Thyroid gland (tissue), 4 donors: ENCODE measurements at regions not wholly inside any gene's neighbourhood (a gene's known extent, or its start where the extent isn't known, plus 50 kb on each side); places are given as distances from the start of the nearest gene placed in this dataset.
"Not testable (repeated sequence)": the region's sequence is repeated elsewhere in the genome, so short reads cannot be mapped to it uniquely, and the experiment has no call there.

Experiments
- DNase-seq, 2 donors: peaks; one replicate each; pipeline ENCODE4 v3.0.0-alpha.2; 2019
- H3K27ac ChIP-seq, 3 donors: fragments of 200-600 bp; sonication (generic); 1 replicate in 2 of 3; 2 replicates in 1 of 3; pipeline ENCODE4 v1.5.1; 2016 to 2019; ENCODE audit warnings: mild to moderate bottlenecking in 1 of 3, moderate library complexity in 1 of 3
- H3K27me3 ChIP-seq: fragments of 200-600 bp; sonication (generic); one replicate; pipeline ENCODE4 v1.5.1; 2019
- H3K36me3 ChIP-seq, 2 donors: fragments of 200-600 bp; sonication (generic); one replicate each; pipeline ENCODE4 v1.5.1; 2016 to 2019
- H3K4me1 ChIP-seq, 2 donors: fragments of 200-600 bp; sonication (generic); one replicate each; pipeline ENCODE4 v1.5.1; 2017 to 2019
- H3K4me3 ChIP-seq, 3 donors: fragments of 200-600 bp; sonication (generic); replicated peaks in 1 of 3; 1 replicate in 2 of 3; 2 replicates in 1 of 3; pipeline ENCODE4 v1.5.1; 2016; ENCODE audit warnings: mild to moderate bottlenecking in 1 of 3
- H3K9me3 ChIP-seq: fragments of 200-600 bp; sonication (generic); one replicate; pipeline ENCODE4 v1.5.1; 2017
- CTCF ChIP-seq, 6 experiments: fragments of 200-600 bp in 3 of 6; fragments of 450-650 bp in 3 of 6; sonication (generic) in 3 of 6; IDR thresholded peaks; one replicate each; pipeline ENCODE4 v1.5.1; 2016 to 2019; ENCODE audit warnings: antibody characterized with exemption in 6 of 6, mild to moderate bottlenecking in 2 of 6, inconsistent platforms in 1 of 6, moderate library complexity in 1 of 6
- POLR2A ChIP-seq, 2 donors: fragments of 450-650 bp; IDR thresholded peaks; one replicate each; pipeline ENCODE4 v1.6.1; 2017; ENCODE audit warnings: antibody characterized with exemption in 2 of 2, mild to moderate bottlenecking in 2 of 2, moderate library complexity in 1 of 2
- WGBS, 2 donors: methylation state at CpG; one replicate each; pipeline ENCODE4 v1.1.5; 2017; 5-methylcytosine and 5-hydroxymethylcytosine counted together
- intact Hi-C: fragments of 100-400 bp; cut with DNase I; formaldehyde crosslinking; loops from one replicate; pipeline ENCODE4 v1.15.1; 2023

- H3K4me3 ChIP-seq, H3K27ac ChIP-seq, intact Hi-C loops, DNase-seq, H3K9me3 ChIP-seq, H3K36me3 ChIP-seq, H3K27me3 ChIP-seq, H3K4me1 ChIP-seq: not testable (repeated sequence)
- WGBS, 2 donors, result 86 to 87% methylated on average over 19 of the region's 19 CpGs
Measured at GRCh38 chr2:89766141-89766990, 1074.9 kb downstream of the RPIA start.

GRCh38 chr2:89767058-89767457 lies 1075.6 kb downstream of the RPIA start:
- not testable (repeated sequence) for H3K27me3 ChIP-seq

GRCh38 chr2:89767572-89768435 lies 1076.3 kb downstream of the RPIA start:
- no peaks in the 10 kb centered on the region for H3K4me1 ChIP-seq
- no peaks in the 10 kb centered on the region for H3K9me3 ChIP-seq
- no peak for TF ChIP-seq CTCF (IDR thresholded peaks at IDR 0.05)
- no peak for TF ChIP-seq POLR2A (IDR thresholded peaks at IDR 0.05)
- H3K4me3 ChIP-seq, result no peak overlapping the region
- intact Hi-C loops, result no loop called here
- no peak overlapping the region for H3K27ac ChIP-seq
- H3K27me3 ChIP-seq, result no peaks in the 10 kb centered on the region
- no peak for DNase-seq
- 10 to 16% methylated on average over 59 to 60 of the region's 60 CpGs for WGBS, 2 donors
- no peaks in the 10 kb centered on the region for H3K36me3 ChIP-seq

More at GRCh38 chr2:89767058-89767457, 1075.6 kb downstream of the RPIA start:
- H3K4me1 ChIP-seq, intact Hi-C loops, H3K36me3 ChIP-seq, H3K27ac ChIP-seq, H3K9me3 ChIP-seq, H3K4me3 ChIP-seq, DNase-seq: not testable (repeated sequence)
- WGBS, 2 donors, result 74 to 84% methylated on average over 5 to 7 of the region's 7 CpGs

GRCh38 chr2:89775885-89776284 lies 1084.4 kb downstream of the RPIA start:
- Histone ChIP-seq H3K4me3 (no peak overlapping the region), H3K4me1 (no peaks in the 10 kb centered on the region), H3K27ac (no peak overlapping the region), H3K9me3 (peaks cover 8% of the 10 kb centered on the region), H3K27me3 (no peaks in the 10 kb centered on the region), H3K36me3 (no peaks in the 10 kb centered on the region)
- DNase-seq, result no peak
- intact Hi-C loops, result no loop called here
- WGBS, 2 donors, result 84% methylated on average over 15 of the region's 15 CpGs
- TF ChIP-seq CTCF (IDR thresholded peaks at IDR 0.05) (no peak), POLR2A (IDR thresholded peaks at IDR 0.05) (no peak)

GRCh38 chr2:89780318-89780717 lies 1088.8 kb downstream of the RPIA start:
- TF ChIP-seq POLR2A (IDR thresholded peaks at IDR 0.05), result no peak
- no peak for TF ChIP-seq CTCF (IDR thresholded peaks at IDR 0.05)
- 77 to 81% methylated on average over 15 of the region's 15 CpGs for WGBS, 2 donors
- no peak for DNase-seq
- H3K36me3 ChIP-seq, result no peaks in the 10 kb centered on the region
- no peak overlapping the region for H3K27ac ChIP-seq
- intact Hi-C loops, result no loop called here
- H3K4me3 ChIP-seq, result no peak overlapping the region
- peaks cover 8% of the 10 kb centered on the region for H3K9me3 ChIP-seq
- no peaks in the 10 kb centered on the region for H3K27me3 ChIP-seq
- H3K4me1 ChIP-seq, result no peaks in the 10 kb centered on the region

- Histone ChIP-seq H3K9me3 (peaks cover 8% of the 10 kb centered on the region), H3K4me3 (no peak overlapping the region), H3K36me3 (no peaks in the 10 kb centered on the region), H3K27me3 (no peaks in the 10 kb centered on the region), H3K4me1 (no peaks in the 10 kb centered on the region), H3K27ac (no peak overlapping the region)
- no peak for DNase-seq
- 55 to 65% methylated on average over 5 of the region's 5 CpGs for WGBS, 2 donors
- intact Hi-C loops, result no loop called here
- TF ChIP-seq POLR2A (IDR thresholded peaks at IDR 0.05), result no peak
- no peak for TF ChIP-seq CTCF (IDR thresholded peaks at IDR 0.05)
Measured at GRCh38 chr2:89781962-89782361, 1090.5 kb downstream of the RPIA start.
